Testis (tissue), 2 donors: ENCODE measurements at regions not wholly inside any gene's neighbourhood (a gene's known extent, or its start where the extent isn't known, plus 50 kb on each side); places are given as distances from the start of the nearest gene placed in this dataset.

ENCODE experiments used
- POLR2A ChIP-seq: fragments of 450-650 bp; IDR thresholded peaks from one replicate; pipeline ENCODE4 v1.6.1; 2017; ENCODE audit warnings: antibody characterized with exemption, mild to moderate bottlenecking, moderate library complexity
- TF ChIP-seq, protein P1 (sequence below), 3 experiments: fragments of 450-650 bp in 2 of 3; fragments of 200-600 bp in 1 of 3; sonication (generic) in 1 of 3; IDR thresholded peaks; one replicate each; pipeline ENCODE4 v1.5.1; 2016 to 2019; ENCODE audit warnings: antibody characterized with exemption in 3 of 3, mild to moderate bottlenecking in 2 of 3, moderate library complexity in 1 of 3

DNA sequence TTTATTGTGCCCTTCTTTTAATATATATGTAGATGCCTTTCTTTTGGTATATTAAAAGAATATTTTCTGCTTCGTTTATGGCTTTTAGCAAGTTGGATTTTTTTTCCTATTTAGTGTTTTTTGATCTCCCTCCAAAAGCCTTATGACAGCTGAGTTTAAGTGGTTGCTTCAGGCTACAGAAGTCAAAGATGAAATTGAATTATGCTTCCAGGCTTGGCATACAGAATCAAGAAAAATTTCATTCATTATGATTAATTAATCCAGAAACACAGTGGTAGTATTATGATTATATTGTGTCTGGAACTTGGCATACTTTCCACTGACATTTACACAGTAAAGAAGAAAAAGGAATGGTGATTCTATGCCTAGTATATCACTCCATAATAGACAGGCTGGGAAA is 63.8 kb upstream of the SEM1 start:
- TF ChIP-seq, protein P1, sequence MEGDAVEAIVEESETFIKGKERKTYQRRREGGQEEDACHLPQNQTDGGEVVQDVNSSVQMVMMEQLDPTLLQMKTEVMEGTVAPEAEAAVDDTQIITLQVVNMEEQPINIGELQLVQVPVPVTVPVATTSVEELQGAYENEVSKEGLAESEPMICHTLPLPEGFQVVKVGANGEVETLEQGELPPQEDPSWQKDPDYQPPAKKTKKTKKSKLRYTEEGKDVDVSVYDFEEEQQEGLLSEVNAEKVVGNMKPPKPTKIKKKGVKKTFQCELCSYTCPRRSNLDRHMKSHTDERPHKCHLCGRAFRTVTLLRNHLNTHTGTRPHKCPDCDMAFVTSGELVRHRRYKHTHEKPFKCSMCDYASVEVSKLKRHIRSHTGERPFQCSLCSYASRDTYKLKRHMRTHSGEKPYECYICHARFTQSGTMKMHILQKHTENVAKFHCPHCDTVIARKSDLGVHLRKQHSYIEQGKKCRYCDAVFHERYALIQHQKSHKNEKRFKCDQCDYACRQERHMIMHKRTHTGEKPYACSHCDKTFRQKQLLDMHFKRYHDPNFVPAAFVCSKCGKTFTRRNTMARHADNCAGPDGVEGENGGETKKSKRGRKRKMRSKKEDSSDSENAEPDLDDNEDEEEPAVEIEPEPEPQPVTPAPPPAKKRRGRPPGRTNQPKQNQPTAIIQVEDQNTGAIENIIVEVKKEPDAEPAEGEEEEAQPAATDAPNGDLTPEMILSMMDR (IDR thresholded peaks at IDR 0.05) = no peak
- TF ChIP-seq POLR2A = no peak
